Gastrocnemius medialis (tissue), 4 donors: ENCODE measurements at regions not wholly inside any gene's neighbourhood (a gene's known extent, or its start where the extent isn't known, plus 50 kb on each side); places are given as distances from the start of the nearest gene placed in this dataset.

Experiments
- ATAC-seq, 2 donors: fragments of 150-250 bp; one replicate each; pipeline ENCODE4 v1.9.1; 2016
- DNase-seq, 2 donors: peaks; one replicate each; pipeline ENCODE4 v3.0.0-alpha.2; 2019
- H3K27ac ChIP-seq, 4 donors: fragments of 200-600 bp; sonication (generic); 1 replicate in 1 of 4; 2 replicates in 3 of 4; pipeline ENCODE4 v1.5.1; 2016 to 2018; ENCODE audit warnings: mild to moderate bottlenecking in 2 of 4, moderate library complexity in 1 of 4
- H3K27me3 ChIP-seq, 3 donors: fragments of 200-600 bp; sonication (generic) in 2 of 3; 1 replicate in 1 of 3; 2 replicates in 2 of 3; pipeline versions ENCODE4 v1.5.1 to v1.6.0; 2016 to 2019; ENCODE audit warnings: mild to moderate bottlenecking in 1 of 3, moderate library complexity in 1 of 3
- H3K36me3 ChIP-seq, 2 donors: fragments of 200-600 bp; sonication (generic) in 1 of 2; one replicate each; pipeline ENCODE4 v1.5.1; 2017 to 2018
- H3K4me1 ChIP-seq, 2 donors: fragments of 200-600 bp; sonication (generic) in 1 of 2; one replicate each; pipeline ENCODE4 v1.5.1; 2016 to 2017; ENCODE audit warnings: mild to moderate bottlenecking in 2 of 2
- H3K4me3 ChIP-seq, 4 donors: fragments of 200-600 bp; sonication (generic) in 3 of 4; 1 replicate in 1 of 4; 2 replicates in 3 of 4; pipeline ENCODE4 v1.5.1; 2016 to 2019; ENCODE audit warnings: mild to moderate bottlenecking in 2 of 4
- H3K9me3 ChIP-seq, 3 donors: fragments of 200-600 bp; sonication (generic) in 2 of 3; 1 replicate in 1 of 3; 2 replicates in 2 of 3; pipeline ENCODE4 v1.5.1; 2016 to 2019
- POLR2A ChIP-seq, 2 donors: fragments of 450-650 bp; IDR thresholded peaks; one replicate each; pipeline ENCODE4 v1.6.1; 2017; ENCODE audit warnings: antibody characterized with exemption in 2 of 2, mild to moderate bottlenecking in 2 of 2, moderate library complexity in 2 of 2
- in situ Hi-C, 4 donors: fragments of 200-750 bp; cut with MboI; loops; one replicate each; pipeline versions ENCODE4 v1.15.0 to v1.8.0; 2017; ENCODE audit warnings: low sequenced_read_pairs in 4 of 4
- intact Hi-C: fragments of 100-400 bp; cut with DNase I; formaldehyde crosslinking; loops from one replicate; pipeline ENCODE4 v1.15.1; 2023; ENCODE audit warnings: low total_unique reads
- TF ChIP-seq, protein P1 (sequence below), 5 experiments: fragments of 450-650 bp in 3 of 5; fragments of 200-600 bp in 2 of 5; sonication (generic) in 2 of 5; IDR thresholded peaks in 4 of 5; conservative IDR thresholded peaks in 1 of 5; 1 replicate in 4 of 5; 2 replicates in 1 of 5; pipeline ENCODE4 v1.5.1; 2016 to 2019; ENCODE audit warnings: antibody characterized with exemption in 5 of 5, mild to moderate bottlenecking in 3 of 5, moderate library complexity in 3 of 5

DNA sequence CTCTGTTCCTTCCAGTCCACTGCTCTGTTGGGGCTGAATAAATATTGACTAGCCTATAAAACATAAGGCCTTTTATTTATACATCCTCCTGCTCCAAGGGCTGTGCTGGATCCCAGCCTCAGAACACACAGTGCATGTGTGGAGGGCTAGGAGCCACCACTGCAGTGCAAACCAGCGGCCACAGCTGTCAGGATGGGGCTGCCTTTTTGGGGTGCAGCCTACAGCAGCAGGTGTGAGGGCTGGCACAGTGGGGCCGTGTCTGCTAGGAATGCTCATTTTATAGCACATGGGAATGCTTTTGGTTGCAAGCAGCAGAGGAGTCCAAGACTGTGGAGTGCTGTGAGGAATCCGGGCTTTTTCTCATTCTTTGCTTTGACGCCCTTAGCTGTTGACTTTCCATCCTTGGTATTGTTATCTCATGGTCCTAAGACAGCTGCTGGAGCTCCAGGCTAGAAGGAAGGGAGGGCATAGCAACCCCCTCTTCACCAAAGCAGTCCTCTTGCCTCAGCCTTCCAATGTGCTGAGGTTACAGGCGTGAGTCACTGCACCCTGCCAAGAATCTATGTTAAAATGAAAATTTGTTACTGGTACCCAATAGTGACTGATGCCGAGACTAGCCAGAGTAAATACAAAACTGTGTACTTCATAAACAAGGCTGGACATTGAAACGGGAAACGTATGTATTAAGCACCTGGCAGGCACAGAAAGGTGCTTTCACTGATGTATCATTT lies 334.3 kb upstream of the GATB start:
- no peaks in the 10 kb centered on the region for H3K9me3 ChIP-seq
- intact Hi-C loops (no loop called here), in situ Hi-C loops (no loop called here)
- ATAC-seq: no peak
- H3K27ac ChIP-seq: no peak overlapping the region
- no peaks in the 10 kb centered on the region for H3K27me3 ChIP-seq
- no peaks in the 10 kb centered on the region for H3K4me1 ChIP-seq
- H3K36me3 ChIP-seq: no peaks in the 10 kb centered on the region
- TF ChIP-seq, protein P1, sequence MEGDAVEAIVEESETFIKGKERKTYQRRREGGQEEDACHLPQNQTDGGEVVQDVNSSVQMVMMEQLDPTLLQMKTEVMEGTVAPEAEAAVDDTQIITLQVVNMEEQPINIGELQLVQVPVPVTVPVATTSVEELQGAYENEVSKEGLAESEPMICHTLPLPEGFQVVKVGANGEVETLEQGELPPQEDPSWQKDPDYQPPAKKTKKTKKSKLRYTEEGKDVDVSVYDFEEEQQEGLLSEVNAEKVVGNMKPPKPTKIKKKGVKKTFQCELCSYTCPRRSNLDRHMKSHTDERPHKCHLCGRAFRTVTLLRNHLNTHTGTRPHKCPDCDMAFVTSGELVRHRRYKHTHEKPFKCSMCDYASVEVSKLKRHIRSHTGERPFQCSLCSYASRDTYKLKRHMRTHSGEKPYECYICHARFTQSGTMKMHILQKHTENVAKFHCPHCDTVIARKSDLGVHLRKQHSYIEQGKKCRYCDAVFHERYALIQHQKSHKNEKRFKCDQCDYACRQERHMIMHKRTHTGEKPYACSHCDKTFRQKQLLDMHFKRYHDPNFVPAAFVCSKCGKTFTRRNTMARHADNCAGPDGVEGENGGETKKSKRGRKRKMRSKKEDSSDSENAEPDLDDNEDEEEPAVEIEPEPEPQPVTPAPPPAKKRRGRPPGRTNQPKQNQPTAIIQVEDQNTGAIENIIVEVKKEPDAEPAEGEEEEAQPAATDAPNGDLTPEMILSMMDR (IDR thresholded peaks at IDR 0.05 in 4 of 5, conservative IDR thresholded peaks at IDR 0.05 in 1 of 5): no peak
- TF ChIP-seq POLR2A (IDR thresholded peaks at IDR 0.05): no peak
- H3K4me3 ChIP-seq: no peak overlapping the region
- DNase-seq: no peak

DNA sequence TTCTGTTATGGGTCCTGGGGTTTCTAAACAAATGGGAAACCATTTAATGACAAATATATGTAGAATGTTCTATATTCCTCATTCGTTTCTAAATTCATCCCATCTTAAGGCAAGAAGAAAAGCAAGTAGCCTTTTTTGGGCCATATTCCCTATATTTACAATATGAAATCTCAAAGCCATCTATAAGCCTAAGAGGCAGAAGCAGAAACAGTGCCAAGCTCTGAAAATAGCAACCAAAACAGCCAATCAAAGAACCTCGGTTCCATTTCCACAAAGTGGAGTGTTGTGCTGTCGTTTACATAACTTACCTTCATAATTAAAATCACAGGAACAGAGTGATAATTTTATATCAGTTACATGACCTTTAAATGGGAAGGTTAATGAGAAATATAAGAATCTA lies 330.6 kb upstream of the GATB start:
- H3K27ac ChIP-seq: no peak overlapping the region
- intact Hi-C loops: no loop called here
- in situ Hi-C loops: no loop called here
- H3K36me3 ChIP-seq: no peaks in the 10 kb centered on the region
- DNase-seq: no peak
- H3K27me3 ChIP-seq: no peaks in the 10 kb centered on the region
- H3K4me3 ChIP-seq: no peak overlapping the region
- no peaks in the 10 kb centered on the region for H3K4me1 ChIP-seq
- no peak for TF ChIP-seq POLR2A (IDR thresholded peaks at IDR 0.05)
- TF ChIP-seq, protein P1 (IDR thresholded peaks at IDR 0.05 in 4 of 5, conservative IDR thresholded peaks at IDR 0.05 in 1 of 5): no peak
- no peaks in the 10 kb centered on the region for H3K9me3 ChIP-seq
- ATAC-seq: no peak

DNA sequence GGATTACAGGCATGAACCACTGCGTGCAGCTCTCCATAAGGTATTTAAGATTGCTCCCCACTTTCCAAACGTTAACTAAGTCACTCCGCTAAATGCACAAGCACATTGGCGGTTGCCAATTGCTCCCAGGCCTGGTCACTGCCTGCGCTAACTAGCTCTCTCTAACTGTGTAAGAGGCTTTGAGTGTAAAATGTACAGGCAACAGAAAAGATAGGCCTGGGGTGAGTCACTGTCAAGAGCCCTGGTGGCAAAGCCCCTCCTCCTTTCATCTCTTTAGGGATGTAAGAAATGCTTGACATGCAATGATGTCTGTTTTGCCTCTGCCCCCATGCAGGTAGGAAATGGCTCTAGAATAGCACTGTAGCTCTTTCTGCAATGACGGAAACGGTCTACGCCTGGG lies 329.7 kb upstream of the GATB start:
- Histone ChIP-seq H3K36me3 (no peaks in the 10 kb centered on the region), H3K9me3 (no peaks in the 10 kb centered on the region), H3K4me3 (no peak overlapping the region), H3K4me1 (no peaks in the 10 kb centered on the region), H3K27me3 (no peaks in the 10 kb centered on the region), H3K27ac (no peak overlapping the region)
- TF ChIP-seq POLR2A (IDR thresholded peaks at IDR 0.05): no peak
- TF ChIP-seq, protein P1 (IDR thresholded peaks at IDR 0.05 in 4 of 5, conservative IDR thresholded peaks at IDR 0.05 in 1 of 5): no peak
- ATAC-seq (no peak), DNase-seq (no peak)
- in situ Hi-C loops (no loop called here), intact Hi-C loops (no loop called here)

DNA sequence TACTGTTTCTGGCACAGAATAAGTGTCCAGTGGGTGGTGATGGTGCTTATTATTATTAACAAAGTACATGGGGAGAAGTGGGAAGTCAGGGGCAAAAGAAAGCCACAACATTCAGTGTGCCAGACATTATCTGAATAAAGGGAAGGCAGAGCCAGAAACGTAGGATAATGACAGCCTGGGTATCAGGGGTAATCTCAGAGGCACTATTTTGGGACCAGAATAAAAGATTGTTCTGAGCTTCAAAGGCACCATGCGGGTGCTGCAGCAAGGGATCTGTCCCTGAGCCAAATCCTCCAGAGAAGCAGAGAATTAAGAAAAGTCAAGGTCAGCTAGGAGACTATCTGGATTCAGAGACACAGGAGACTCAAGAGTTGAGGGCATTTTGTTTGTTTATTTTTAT lies 328.8 kb upstream of the GATB start:
- Histone ChIP-seq H3K27me3 (no peaks in the 10 kb centered on the region), H3K36me3 (no peaks in the 10 kb centered on the region), H3K4me1 (no peaks in the 10 kb centered on the region), H3K4me3 (no peak overlapping the region), H3K9me3 (no peaks in the 10 kb centered on the region), H3K27ac (no peak overlapping the region)
- intact Hi-C loops: no loop called here
- in situ Hi-C loops: no loop called here
- TF ChIP-seq, protein P1 (IDR thresholded peaks at IDR 0.05 in 4 of 5, conservative IDR thresholded peaks at IDR 0.05 in 1 of 5): no peak
- no peak for TF ChIP-seq POLR2A (IDR thresholded peaks at IDR 0.05)
- no peak for DNase-seq
- ATAC-seq: no peak

DNA sequence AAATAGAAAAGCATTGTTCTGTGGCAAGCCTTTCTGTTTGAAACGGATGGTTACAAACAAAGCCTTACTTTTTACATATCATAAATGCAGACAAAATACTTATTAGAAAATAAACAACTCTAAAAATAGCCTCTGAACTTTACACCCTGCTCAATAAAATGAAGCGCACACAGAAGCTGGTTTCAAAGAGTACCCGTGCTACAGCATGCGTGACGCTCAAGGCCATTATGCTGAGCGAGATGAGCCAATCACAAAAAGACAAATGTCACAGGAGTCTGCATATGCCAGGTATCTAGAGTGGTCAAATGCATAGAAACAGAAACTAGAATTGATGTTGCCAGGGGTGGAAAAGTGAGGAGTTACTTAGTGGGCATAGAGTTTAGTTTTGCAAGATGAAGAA lies 326.5 kb upstream of the GATB start:
- Histone ChIP-seq H3K4me3 (no peak overlapping the region), H3K4me1 (no peaks in the 10 kb centered on the region), H3K27ac (no peak overlapping the region), H3K9me3 (no peaks in the 10 kb centered on the region), H3K27me3 (no peaks in the 10 kb centered on the region), H3K36me3 (no peaks in the 10 kb centered on the region)
- DNase-seq (no peak), ATAC-seq (no peak)
- in situ Hi-C loops: no loop called here
- intact Hi-C loops: no loop called here
- TF ChIP-seq, protein P1 (IDR thresholded peaks at IDR 0.05 in 4 of 5, conservative IDR thresholded peaks at IDR 0.05 in 1 of 5): no peak
- TF ChIP-seq POLR2A (IDR thresholded peaks at IDR 0.05): no peak
